ENCODE measurements at regions not wholly inside any gene's neighbourhood (a gene's known extent, or its start where the extent isn't known, plus 50 kb on each side); places are given as distances from the start of the nearest gene placed in this dataset.

DNA sequence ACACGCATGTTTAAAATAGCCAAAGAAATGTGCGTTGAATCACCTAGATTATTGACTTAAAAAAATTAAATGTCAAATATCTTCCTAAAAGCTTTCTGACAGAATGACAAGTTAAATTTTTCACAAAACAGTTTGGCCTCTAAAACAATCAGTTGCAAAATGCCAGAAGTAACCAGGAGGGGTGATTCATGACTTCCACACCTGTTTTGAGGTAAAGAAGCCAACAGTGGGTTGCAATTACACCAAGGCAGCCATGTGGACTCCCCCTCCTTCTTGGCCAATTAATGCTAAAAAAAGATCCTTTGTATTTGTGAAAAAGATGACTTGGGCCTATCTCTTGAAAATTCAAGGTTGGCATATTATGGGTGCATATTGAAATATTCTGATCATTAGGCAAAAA is 424.8 kb downstream of the CBLN4 start:
- Histone ChIP-seq H3K4me1 (replicated peaks) (no peaks in the 10 kb centered on the region), H3K4me3 (no peak overlapping the region), H3K27ac (no peak overlapping the region), H3K27me3 (replicated peaks; ENCODE audit: insufficient read depth) (no peaks in the 10 kb centered on the region), H3K36me3 (no peaks in the 10 kb centered on the region), H3K9me3 (no peaks in the 10 kb centered on the region)
- no peak for DNase-seq (ENCODE audit: low spot score)
- TF ChIP-seq POLR2A (IDR thresholded peaks at IDR 0.05) (no peak), POLR2AphosphoS5 (IDR thresholded peaks at IDR 0.05) (no peak)
- TF ChIP-seq, protein P1, sequence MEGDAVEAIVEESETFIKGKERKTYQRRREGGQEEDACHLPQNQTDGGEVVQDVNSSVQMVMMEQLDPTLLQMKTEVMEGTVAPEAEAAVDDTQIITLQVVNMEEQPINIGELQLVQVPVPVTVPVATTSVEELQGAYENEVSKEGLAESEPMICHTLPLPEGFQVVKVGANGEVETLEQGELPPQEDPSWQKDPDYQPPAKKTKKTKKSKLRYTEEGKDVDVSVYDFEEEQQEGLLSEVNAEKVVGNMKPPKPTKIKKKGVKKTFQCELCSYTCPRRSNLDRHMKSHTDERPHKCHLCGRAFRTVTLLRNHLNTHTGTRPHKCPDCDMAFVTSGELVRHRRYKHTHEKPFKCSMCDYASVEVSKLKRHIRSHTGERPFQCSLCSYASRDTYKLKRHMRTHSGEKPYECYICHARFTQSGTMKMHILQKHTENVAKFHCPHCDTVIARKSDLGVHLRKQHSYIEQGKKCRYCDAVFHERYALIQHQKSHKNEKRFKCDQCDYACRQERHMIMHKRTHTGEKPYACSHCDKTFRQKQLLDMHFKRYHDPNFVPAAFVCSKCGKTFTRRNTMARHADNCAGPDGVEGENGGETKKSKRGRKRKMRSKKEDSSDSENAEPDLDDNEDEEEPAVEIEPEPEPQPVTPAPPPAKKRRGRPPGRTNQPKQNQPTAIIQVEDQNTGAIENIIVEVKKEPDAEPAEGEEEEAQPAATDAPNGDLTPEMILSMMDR (IDR thresholded peaks at IDR 0.05): no peak
- WGBS: 46% methylated on average over 2 of the region's 2 CpGs
- intact Hi-C loops (cut with DNase I): no loop called here

GRCh38 chr20:55579802-55580201 is 425.5 kb downstream of the CBLN4 start:
- Histone ChIP-seq H3K9me3 (no peaks in the 10 kb centered on the region), H3K4me1 (replicated peaks) (no peaks in the 10 kb centered on the region), H3K27ac (no peak overlapping the region), H3K27me3 (replicated peaks; ENCODE audit: insufficient read depth) (no peaks in the 10 kb centered on the region), H3K4me3 (no peak overlapping the region), H3K36me3 (no peaks in the 10 kb centered on the region)
- 55% methylated on average over 2 of the region's 2 CpGs for WGBS
- no peak for DNase-seq (ENCODE audit: low spot score)
- intact Hi-C loops (cut with DNase I): no loop called here
- TF ChIP-seq POLR2A (IDR thresholded peaks at IDR 0.05): no peak
- no peak for TF ChIP-seq POLR2AphosphoS5 (IDR thresholded peaks at IDR 0.05)
- TF ChIP-seq, protein P1 (IDR thresholded peaks at IDR 0.05): no peak

GRCh38 chr20:55576981-55577380 is 428.3 kb downstream of the CBLN4 start:
- no peak overlapping the region for H3K27ac ChIP-seq
- H3K4me3 ChIP-seq: no peak overlapping the region
- intact Hi-C loops (cut with DNase I): no loop called here
- H3K4me1 ChIP-seq (replicated peaks): no peaks in the 10 kb centered on the region
- no peaks in the 10 kb centered on the region for H3K9me3 ChIP-seq
- DNase-seq (ENCODE audit: low spot score): no peak
- WGBS: 36% methylated on average over 1 of the region's 1 CpG
- TF ChIP-seq POLR2A (IDR thresholded peaks at IDR 0.05): no peak
- TF ChIP-seq POLR2AphosphoS5 (IDR thresholded peaks at IDR 0.05): no peak
- TF ChIP-seq, protein P1 (IDR thresholded peaks at IDR 0.05): no peak
- no peaks in the 10 kb centered on the region for H3K27me3 ChIP-seq (replicated peaks; ENCODE audit: insufficient read depth)
- no peaks in the 10 kb centered on the region for H3K36me3 ChIP-seq

- H3K36me3 ChIP-seq: no peaks in the 10 kb centered on the region
- intact Hi-C loops (cut with DNase I): no loop called here
- H3K27ac ChIP-seq: no peak overlapping the region
- TF ChIP-seq POLR2A (IDR thresholded peaks at IDR 0.05): no peak
- TF ChIP-seq POLR2AphosphoS5 (IDR thresholded peaks at IDR 0.05): no peak
- TF ChIP-seq, protein P1 (IDR thresholded peaks at IDR 0.05): no peak
- H3K27me3 ChIP-seq (replicated peaks; ENCODE audit: insufficient read depth): no peaks in the 10 kb centered on the region
- no peak overlapping the region for H3K4me3 ChIP-seq
- H3K4me1 ChIP-seq (replicated peaks): no peaks in the 10 kb centered on the region
- no peaks in the 10 kb centered on the region for H3K9me3 ChIP-seq
- DNase-seq (ENCODE audit: low spot score): no peak
- 42% methylated on average over 3 of the region's 3 CpGs for WGBS
Measured at GRCh38 chr20:55569084-55569483, 436.2 kb downstream of the CBLN4 start.

- H3K27ac ChIP-seq: no peak overlapping the region
- 87% methylated on average over 6 of the region's 6 CpGs for WGBS
Measured at GRCh38 chr20:55567826-55568225, 437.5 kb downstream of the CBLN4 start.

More at GRCh38 chr20:55567826-55568225, 437.5 kb downstream of the CBLN4 start:
- Histone ChIP-seq H3K4me3 (no peak overlapping the region), H3K27me3 (replicated peaks; ENCODE audit: insufficient read depth) (no peaks in the 10 kb centered on the region), H3K36me3 (no peaks in the 10 kb centered on the region), H3K4me1 (replicated peaks) (no peaks in the 10 kb centered on the region), H3K9me3 (no peaks in the 10 kb centered on the region)
- no peak for DNase-seq (ENCODE audit: low spot score)
- intact Hi-C loops (cut with DNase I): no loop called here
- TF ChIP-seq, protein P1 (IDR thresholded peaks at IDR 0.05): no peak
- TF ChIP-seq POLR2A (IDR thresholded peaks at IDR 0.05): no peak

All from prostate gland (tissue), 2 donors.